H54 (cell line): ENCODE measurements at regions not wholly inside any gene's neighbourhood (a gene's known extent, or its start where the extent isn't known, plus 50 kb on each side); places are given as distances from the start of the nearest gene placed in this dataset.
"Not testable (repeated sequence)": the region's sequence is repeated elsewhere in the genome, so short reads cannot be mapped to it uniquely, and the experiment has no call there.

Source experiments
- DNase-seq: peaks from one replicate; pipeline ENCODE4 v3.0.0; 2011; ENCODE audit warnings: low spot score, mixed read lengths; ENCODE audit not compliant: insufficient read length
- FAIRE-seq: peaks from 3 replicates; lab custom pipeline; 2011; peaks lifted over from hg19 to GRCh38; lab: Jason Lieb, UNC
- POLR2A ChIP-seq: IDR thresholded peaks from 2 replicates; pipeline ENCODE4 v1.6.1; 2011; ENCODE audit warnings: low read depth, mild to moderate bottlenecking, low read length

DNA sequence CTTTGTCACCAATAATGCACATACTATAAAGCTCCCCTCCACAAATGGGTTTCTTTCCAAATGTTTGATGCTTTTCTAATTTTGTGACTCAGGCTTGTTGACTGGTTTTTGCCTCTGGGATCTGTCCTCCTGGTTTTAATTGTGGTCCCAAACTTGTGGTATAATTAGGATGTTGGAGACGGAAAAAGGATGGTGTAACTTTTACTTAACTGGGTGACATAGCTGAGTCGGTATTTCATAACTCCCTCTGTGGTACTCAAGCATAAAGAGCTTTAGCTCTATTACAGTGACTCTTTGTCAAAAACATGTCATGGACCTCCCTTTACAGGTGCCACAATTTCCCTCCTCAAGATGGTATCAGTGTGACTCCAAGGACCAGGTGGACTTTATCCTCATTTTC is 119.7 kb upstream of the RBPJ start:
- FAIRE-seq (no peak), DNase-seq (no peak)
- TF ChIP-seq POLR2A = no peak

DNA sequence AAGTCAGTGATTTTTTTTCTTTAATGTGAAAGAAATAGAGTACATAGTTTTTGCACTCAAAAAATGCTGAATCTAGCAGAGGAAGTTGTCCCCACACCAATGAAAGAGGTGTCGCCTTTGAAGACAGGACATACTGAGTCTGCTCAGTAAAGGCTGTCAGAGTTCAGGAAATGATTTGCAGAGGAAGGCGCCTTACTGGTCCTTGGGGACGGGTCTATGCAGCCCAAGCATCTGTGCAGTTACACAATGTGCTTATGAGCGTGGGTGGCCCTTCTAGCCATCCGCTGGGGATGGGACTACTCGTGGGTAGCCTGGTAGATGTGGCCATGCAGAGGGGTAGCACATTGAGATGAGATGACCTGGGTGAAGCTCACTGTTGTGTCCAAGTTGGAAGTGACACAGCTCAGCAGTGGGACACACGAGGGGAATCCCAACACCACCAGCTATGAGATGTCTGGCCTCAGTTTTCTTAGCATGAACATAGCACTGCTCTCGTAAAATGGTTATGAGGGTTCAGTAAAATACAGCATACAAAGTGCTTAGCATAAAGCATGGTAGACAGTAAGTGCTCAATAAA is 116.5 kb upstream of the RBPJ start:
- TF ChIP-seq POLR2A = no peak
- DNase-seq (no peak), FAIRE-seq (no peak)

DNA sequence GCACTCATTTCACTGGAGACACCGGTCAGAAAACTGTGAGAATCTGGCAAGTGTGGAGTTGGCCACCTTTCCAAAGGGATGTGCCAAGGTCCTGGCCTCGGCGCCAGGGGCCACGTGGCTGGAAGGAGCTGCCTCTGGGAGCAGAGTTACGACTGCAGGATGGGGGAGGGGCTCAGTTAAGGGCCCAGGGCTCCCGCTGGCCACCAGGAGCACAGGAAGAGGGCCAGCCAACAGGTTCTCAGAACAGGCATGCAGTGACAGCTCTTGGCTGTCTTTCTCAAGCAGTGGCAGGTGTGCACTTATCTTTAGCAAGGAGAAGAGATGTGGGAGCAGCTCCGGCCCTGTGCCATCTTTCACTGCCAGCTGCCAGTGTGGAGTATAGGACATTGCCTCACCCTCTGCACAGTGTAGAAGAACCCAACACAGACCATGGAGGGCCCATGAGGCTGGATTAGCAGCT is 115.9 kb upstream of the RBPJ start:
- FAIRE-seq (no peak), DNase-seq (no peak)
- TF ChIP-seq POLR2A = no peak

DNA sequence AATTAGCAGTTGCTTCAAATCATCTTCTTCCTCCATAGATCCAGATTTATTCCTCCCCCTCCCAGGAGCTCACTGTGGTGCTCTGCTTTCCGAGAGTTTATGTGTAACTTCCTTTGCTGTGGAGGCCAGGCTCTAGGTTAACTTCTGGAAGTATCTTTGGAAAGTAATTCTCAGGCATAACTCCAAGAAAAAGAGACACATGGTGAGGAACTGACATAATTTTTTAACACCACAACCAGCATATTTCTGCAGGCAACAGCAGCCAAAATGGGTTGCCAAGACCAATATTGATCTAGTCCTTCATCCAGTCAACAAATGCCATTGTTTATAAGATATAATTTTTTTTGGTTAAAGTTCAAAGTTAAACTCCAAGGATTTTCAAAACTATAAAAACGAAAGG is 114.5 kb upstream of the RBPJ start:
- DNase-seq (no peak), FAIRE-seq (no peak)
- no peak for TF ChIP-seq POLR2A

DNA sequence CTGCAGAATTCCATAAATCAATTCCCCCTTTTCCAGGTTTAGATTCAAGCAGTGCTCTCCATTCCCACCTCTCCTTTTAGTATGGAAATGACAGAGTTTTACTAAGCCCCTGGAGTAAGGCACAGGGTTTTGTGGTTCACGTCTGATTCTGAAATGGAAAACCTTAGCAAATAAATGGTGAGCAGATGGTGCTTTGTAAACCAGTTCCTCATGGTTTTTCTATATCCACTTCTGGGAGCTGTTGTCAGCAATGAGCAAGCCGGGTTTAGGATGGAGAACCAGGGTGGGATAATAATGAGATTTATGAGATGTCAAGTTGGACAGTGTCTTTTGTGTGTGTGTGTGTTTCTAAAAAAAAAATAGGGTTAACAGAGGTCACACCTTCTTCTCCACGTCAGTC is 113.8 kb upstream of the RBPJ start:
- TF ChIP-seq POLR2A = no peak
- DNase-seq (no peak), FAIRE-seq (no peak)

DNA sequence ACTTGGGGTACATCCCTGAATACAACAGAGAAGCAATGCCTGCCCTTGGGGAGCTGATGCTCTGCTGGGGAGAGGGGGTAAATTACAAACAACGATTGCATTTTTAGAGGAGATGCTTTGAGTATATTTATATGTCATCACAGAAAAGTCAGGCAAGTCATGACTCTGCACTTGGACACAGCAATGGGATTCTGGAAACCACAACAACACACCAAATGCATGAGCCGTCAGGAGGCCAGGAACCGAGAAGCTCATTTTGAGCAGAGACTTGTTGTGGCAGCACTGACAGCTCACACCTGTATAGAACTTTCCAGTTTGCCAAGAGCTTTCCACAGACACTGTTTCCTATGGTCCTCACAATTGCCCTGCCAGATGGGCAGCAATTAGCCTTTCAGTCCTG is 113.2 kb upstream of the RBPJ start:
- FAIRE-seq = no peak
- no peak for TF ChIP-seq POLR2A

DNA sequence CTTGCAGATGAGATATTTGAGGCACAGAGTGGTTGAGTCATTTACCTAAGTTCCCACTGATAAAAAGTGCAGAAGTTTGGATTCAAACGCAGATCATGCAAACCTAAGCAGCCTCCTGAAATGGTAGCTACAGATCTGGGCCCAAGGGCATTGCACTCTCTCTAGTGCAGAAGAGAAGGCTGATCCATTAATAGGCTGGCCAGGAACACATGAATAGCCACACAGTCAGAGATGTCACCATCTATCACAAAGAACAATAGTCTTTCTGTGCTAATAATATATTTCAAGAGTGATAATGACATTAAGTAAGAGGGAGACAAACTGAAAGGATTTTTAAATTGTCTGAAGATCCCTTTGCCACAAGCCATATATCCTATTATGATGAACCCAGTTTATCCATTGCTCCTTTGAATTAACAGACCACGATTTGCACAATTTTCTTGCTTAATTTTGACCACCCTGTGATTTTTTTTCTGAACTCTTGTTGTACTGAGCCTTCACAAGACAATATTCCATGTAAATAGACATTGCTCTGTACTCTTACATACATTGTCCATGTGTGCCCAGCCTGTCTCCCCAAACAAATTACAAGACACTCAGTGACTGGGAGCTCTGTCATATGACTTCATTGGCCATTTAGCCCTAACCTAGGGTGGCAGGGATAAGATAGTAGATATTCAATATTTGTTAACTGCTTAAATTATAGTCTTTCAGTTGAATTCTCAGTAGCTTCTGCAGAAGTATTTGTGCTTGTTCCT is 112.4 kb upstream of the RBPJ start:
- no peak for DNase-seq
- TF ChIP-seq POLR2A = no peak
- no peak for FAIRE-seq

More for the DNA sequence above, 113.2 kb upstream of the RBPJ start:
- no peak for DNase-seq

DNA sequence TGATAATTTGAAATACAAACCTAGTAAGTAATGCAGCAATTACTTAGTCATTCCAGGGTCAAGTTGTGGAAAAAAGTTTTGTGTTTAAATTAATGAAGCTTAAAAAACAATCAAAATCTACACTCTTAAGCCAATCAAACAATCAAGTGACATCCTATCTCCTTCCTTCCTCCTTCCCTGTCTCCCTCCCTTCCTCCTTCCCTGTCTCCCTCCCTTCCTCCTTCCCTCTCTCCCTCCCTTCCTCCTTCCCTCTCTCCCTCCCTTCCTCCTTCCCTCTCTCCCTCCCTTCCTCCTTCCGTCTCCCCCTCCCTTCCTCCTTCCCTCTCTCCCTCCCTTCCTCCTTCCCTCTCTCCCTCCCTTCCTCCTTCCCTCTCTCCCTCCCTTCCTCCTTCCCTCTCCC is 111.4 kb upstream of the RBPJ start:
- FAIRE-seq, DNase-seq: not testable (repeated sequence)

DNA sequence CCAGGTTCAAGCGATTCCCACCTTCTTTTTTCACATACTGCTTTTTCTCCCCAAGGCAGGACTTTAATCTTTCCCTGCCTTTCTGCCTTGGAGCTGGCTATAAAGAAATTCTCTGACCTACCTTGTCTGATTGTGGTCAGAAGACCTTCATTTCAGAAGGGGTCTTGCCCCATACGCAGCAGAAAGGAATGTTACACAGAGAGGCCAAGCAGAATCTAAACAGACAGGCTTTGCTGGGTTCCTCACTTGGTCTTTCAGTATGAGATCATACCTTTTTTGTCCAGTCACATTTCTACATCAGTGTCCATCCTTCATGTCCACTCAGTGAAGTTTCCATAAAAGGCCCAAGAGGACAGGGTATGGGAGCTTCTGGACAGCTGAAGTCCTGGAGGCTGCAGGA is 108.3 kb upstream of the RBPJ start:
- FAIRE-seq = no peak
- TF ChIP-seq POLR2A = no peak
- DNase-seq = no peak

DNA sequence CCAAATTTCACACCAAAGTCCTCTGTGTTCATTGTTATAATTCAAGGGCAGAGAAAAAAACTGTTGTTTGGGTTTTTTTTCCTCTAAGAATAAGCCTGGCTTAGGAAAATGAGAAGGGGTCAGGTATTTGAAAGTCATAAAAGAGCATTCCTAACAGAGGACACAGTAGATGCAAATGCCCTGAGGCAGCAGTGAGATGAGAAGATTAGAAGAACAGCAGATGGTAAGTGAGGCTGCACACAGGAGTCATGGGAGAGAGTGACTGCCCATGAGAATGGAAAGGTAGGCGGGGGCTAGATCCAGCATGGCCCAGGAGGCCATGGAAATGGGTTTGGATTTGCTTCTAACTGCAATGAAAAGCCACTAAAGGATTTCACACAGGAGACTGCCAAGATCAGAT is 107.5 kb upstream of the RBPJ start:
- no peak for FAIRE-seq
- no peak for DNase-seq
- TF ChIP-seq POLR2A = no peak

DNA sequence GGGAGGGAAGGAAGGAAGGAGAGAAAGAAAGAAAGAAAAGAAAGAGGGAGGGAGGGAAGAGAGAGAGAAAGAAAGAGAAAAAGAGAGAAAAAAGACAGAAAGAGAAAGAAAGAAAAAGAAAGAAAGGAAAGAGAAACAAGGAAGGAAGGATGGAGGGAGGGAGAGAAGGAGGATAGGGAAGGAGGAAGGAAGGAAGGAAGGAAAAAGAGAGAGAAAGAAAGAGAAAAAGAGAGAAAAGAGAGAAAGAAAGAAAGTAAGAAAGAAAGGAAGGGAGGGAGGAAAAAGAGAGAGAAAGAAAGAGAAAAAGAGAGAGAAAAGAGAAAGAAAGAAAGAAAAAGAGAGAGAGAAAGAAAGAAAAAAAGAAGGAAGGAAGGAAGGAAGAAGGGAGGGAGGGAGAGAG is 105.8 kb upstream of the RBPJ start:
- no peak for TF ChIP-seq POLR2A
- no peak for FAIRE-seq

DNA sequence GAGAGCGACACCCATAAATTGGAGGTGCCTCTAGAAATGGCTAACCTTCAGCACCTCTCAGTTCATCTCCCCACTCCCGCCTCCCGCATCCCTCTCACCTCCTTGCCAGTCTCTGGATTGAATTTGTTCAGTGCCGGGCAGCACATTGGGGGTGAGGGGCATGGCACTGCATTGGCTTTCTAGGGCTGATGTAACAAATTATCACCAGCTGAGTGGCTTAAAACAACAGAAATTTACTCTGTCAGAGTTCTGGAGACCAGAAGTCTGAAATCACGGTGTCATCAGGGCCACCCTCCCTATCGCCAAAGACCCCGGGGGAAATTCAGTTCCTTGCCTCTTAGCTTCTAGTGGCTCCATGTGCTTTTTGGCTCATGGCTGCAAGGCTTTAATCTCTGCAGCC is 105.1 kb upstream of the RBPJ start:
- no peak for DNase-seq
- no peak for FAIRE-seq
- TF ChIP-seq POLR2A = no peak

More for the DNA sequence above, 105.8 kb upstream of the RBPJ start:
- no peak for DNase-seq

DNA sequence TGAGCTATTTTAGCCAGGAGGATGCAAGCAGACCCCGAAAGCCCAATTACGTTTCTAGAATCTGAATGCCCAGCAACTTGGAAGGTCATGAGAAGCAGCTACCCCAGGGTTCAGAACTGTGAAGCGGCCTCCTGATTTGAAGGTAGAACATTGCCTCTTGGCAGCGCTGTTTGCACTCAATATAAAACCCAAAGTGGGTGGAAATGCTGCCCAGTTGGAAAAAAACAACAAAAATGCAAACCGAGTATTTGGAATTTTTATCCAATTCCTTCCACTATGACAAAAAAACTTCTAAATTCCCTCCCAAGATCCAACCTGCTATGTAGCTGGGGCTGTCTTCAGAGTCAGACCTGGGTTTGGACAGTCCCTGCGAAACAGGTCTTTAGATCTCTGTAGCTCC is 103.3 kb upstream of the RBPJ start:
- DNase-seq (no peak), FAIRE-seq (no peak)
- TF ChIP-seq POLR2A = no peak

DNA sequence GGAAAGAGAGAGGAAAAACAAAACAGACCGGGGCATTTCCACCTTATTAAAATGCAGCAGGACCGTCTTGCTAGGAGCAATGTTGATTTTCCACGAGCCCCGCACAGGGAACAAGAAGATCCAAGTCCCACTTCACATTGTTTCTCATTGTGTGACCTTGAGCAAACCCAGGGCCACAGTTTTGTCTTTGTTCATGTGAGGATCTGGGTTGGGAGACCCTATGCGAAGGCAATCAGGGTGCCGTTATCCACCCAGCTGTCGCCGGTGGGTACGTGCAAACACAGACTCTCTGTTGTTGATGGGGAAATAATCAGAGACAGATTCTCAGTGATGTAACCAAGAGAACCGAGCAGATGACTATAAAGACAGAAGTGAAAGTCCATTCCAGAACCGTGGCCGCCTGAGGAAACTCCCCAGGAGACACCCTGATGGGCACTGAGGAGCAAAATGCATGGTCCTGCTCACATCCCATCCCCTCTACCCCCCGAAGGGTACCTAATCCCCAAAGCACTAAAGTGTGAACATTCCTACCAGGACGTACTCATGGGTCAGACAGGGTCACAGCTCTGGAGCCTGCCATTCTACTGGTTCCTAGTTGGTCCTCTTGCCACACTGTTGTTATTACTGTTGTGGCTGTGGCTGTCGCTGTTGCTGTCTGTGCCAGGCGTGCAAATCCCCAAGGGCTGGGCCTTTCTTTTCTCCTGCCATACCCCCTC is 102.7 kb upstream of the RBPJ start:
- TF ChIP-seq POLR2A = no peak
- no peak for DNase-seq
- FAIRE-seq = no peak
